Sigmoid colon (tissue), 6 donors: ENCODE measurements at regions not wholly inside any gene's neighbourhood (a gene's known extent, or its start where the extent isn't known, plus 50 kb on each side); places are given as distances from the start of the nearest gene placed in this dataset.

Source experiments
- DNase-seq: peaks from one replicate; pipeline ENCODE4 v3.0.0-alpha.2; 2019
- H3K27ac ChIP-seq, 4 donors: fragments of 200-600 bp; sonication (generic); one replicate each; pipeline ENCODE4 v1.5.1; 2016 to 2019; ENCODE audit warnings: mild to moderate bottlenecking in 1 of 4
- H3K27me3 ChIP-seq, 3 donors: fragments of 200-600 bp; sonication (generic); one replicate each; pipeline ENCODE4 v1.5.1; 2019; ENCODE audit warnings: mild to moderate bottlenecking in 1 of 3
- H3K36me3 ChIP-seq, 4 donors: fragments of 200-600 bp; sonication (generic); one replicate each; pipeline ENCODE4 v1.5.1; 2016 to 2019
- H3K4me1 ChIP-seq, 4 donors: fragments of 200-600 bp; sonication (generic); one replicate each; pipeline ENCODE4 v1.5.1; 2017 to 2019
- H3K4me3 ChIP-seq, 4 donors: fragments of 200-600 bp; sonication (generic); one replicate each; pipeline ENCODE4 v1.5.1; 2017 to 2019; ENCODE audit warnings: mild to moderate bottlenecking in 2 of 4, moderate library complexity in 1 of 4
- H3K9me3 ChIP-seq, 4 donors: fragments of 200-600 bp in 3 of 4; sonication (generic) in 3 of 4; one replicate each; pipeline versions ENCODE4 v1.5.1 to v1.6.1; 2013 to 2019
- EP300 ChIP-seq, 4 donors: sonication (generic); formaldehyde crosslinking; IDR thresholded peaks; one replicate each; pipeline ENCODE4 v1.6.1; 2017; ENCODE audit warnings: antibody characterized with exemption in 4 of 4
- POLR2A ChIP-seq, 2 donors: fragments of 450-650 bp; IDR thresholded peaks; one replicate each; pipeline ENCODE4 v1.6.1; 2016; ENCODE audit warnings: antibody characterized with exemption in 2 of 2, mild to moderate bottlenecking in 2 of 2, moderate library complexity in 2 of 2
- POLR2AphosphoS5 ChIP-seq, 4 donors: sonication (generic); formaldehyde crosslinking; IDR thresholded peaks; one replicate each; pipeline ENCODE4 v1.6.1; 2017; ENCODE audit warnings: antibody characterized with exemption in 4 of 4
- WGBS, 2 donors: extraction: QIAGEN DNeasy Blood & Tissue Kit; methylation state at CpG; one replicate each; pipeline ENCODE4 v1.1.7; 2013; 5-methylcytosine and 5-hydroxymethylcytosine counted together
- intact Hi-C: fragments of 100-400 bp; cut with DNase I; formaldehyde crosslinking; loops from one replicate; pipeline ENCODE4 v1.15.1; 2023
- TF ChIP-seq, protein P1 (sequence below), 4 experiments: fragments of 450-650 bp in 3 of 4; fragments of 200-600 bp in 1 of 4; IDR thresholded peaks; one replicate each; pipeline ENCODE4 v1.5.1; 2016 to 2019; ENCODE audit warnings: antibody characterized with exemption in 4 of 4, mild to moderate bottlenecking in 3 of 4, moderate library complexity in 2 of 4
- donor health status: healthy with polysubstance abuse.
- donor health status: healthy.

DNA sequence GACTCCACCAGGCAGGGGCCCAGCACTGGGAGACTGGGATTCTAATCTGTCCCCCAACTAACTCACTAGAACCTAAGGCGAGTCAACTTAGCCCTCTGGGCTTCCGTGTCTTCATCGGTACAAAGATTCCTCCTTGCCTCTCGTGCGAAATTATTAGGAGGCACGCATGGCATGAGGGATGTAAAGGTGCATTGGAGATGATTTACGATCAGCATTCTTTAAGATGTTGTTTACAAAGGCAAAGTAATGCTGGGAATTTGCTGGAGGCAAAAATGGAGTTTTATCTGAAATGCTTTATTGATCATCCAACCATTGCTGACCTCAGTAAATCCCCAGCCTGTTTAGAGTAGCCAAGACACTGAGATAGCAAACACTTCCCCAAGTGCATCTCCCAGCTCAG lies 171.8 kb upstream of the KLHL29 start:
- Histone ChIP-seq H3K36me3 (no peaks in the 10 kb centered on the region), H3K27ac (no peak overlapping the region), H3K27me3 (no peaks in the 10 kb centered on the region), H3K4me1 (no peaks in the 10 kb centered on the region), H3K4me3 (no peak overlapping the region), H3K9me3 (no peaks in the 10 kb centered on the region)
- TF ChIP-seq POLR2A (IDR thresholded peaks at IDR 0.05) (no peak), EP300 (IDR thresholded peaks at IDR 0.05) (no peak), POLR2AphosphoS5 (IDR thresholded peaks at IDR 0.05) (no peak)
- TF ChIP-seq, protein P1, sequence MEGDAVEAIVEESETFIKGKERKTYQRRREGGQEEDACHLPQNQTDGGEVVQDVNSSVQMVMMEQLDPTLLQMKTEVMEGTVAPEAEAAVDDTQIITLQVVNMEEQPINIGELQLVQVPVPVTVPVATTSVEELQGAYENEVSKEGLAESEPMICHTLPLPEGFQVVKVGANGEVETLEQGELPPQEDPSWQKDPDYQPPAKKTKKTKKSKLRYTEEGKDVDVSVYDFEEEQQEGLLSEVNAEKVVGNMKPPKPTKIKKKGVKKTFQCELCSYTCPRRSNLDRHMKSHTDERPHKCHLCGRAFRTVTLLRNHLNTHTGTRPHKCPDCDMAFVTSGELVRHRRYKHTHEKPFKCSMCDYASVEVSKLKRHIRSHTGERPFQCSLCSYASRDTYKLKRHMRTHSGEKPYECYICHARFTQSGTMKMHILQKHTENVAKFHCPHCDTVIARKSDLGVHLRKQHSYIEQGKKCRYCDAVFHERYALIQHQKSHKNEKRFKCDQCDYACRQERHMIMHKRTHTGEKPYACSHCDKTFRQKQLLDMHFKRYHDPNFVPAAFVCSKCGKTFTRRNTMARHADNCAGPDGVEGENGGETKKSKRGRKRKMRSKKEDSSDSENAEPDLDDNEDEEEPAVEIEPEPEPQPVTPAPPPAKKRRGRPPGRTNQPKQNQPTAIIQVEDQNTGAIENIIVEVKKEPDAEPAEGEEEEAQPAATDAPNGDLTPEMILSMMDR (IDR thresholded peaks at IDR 0.05), result no peak
- intact Hi-C loops, result no loop called here
- DNase-seq, result no peak
- 96% methylated on average over 7 of the region's 7 CpGs for WGBS, 2 donors

GRCh38 chr2:23215016-23215415 lies 170.0 kb upstream of the KLHL29 start:
- TF ChIP-seq EP300 (IDR thresholded peaks at IDR 0.05) (no peak), POLR2AphosphoS5 (IDR thresholded peaks at IDR 0.05) (no peak), POLR2A (IDR thresholded peaks at IDR 0.05) (no peak)
- TF ChIP-seq, protein P1 (IDR thresholded peaks at IDR 0.05), result no peak
- intact Hi-C loops, result no loop called here
- no peaks in the 10 kb centered on the region for H3K9me3 ChIP-seq
- no peaks in the 10 kb centered on the region for H3K4me1 ChIP-seq
- WGBS, 2 donors, result 94 to 95% methylated on average over 3 of the region's 3 CpGs
- H3K4me3 ChIP-seq, result no peak overlapping the region
- H3K27me3 ChIP-seq, result no peaks in the 10 kb centered on the region
- H3K36me3 ChIP-seq, result no peaks in the 10 kb centered on the region
- peak; percentile 12 for DNase-seq
- no peak overlapping the region for H3K27ac ChIP-seq

DNA sequence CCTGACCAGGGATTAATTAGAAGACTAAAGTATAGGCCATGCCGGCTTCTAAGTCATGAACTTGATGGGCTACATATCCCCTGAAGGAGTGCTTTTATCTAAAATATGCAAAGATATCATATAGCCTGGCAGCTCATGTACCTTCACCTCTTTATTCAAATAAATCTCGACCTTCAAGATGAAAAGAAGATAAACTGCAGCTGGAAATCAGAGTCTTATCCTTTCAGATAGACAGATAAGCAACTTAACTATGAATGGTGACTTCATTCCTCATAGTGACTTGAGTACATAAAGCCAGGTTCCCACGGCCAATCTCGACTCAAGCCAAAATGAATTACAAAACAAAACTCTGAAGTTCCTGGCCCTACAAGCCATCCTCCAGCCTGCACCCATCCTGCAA lies 165.3 kb upstream of the KLHL29 start:
- H3K4me3 ChIP-seq, result no peak overlapping the region
- no peak for TF ChIP-seq POLR2AphosphoS5 (IDR thresholded peaks at IDR 0.05)
- TF ChIP-seq POLR2A (IDR thresholded peaks at IDR 0.05), result no peak
- TF ChIP-seq, protein P1 (IDR thresholded peaks at IDR 0.05), result no peak
- TF ChIP-seq EP300 (IDR thresholded peaks at IDR 0.05), result no peak
- 58 to 74% methylated on average over 4 of the region's 4 CpGs for WGBS, 2 donors
- no peaks in the 10 kb centered on the region for H3K9me3 ChIP-seq
- intact Hi-C loops, result no loop called here
- H3K36me3 ChIP-seq, result no peaks in the 10 kb centered on the region
- H3K27me3 ChIP-seq, result no peaks in the 10 kb centered on the region
- no peak overlapping the region for H3K27ac ChIP-seq
- no peak for DNase-seq
- no peaks in the 10 kb centered on the region for H3K4me1 ChIP-seq

DNA sequence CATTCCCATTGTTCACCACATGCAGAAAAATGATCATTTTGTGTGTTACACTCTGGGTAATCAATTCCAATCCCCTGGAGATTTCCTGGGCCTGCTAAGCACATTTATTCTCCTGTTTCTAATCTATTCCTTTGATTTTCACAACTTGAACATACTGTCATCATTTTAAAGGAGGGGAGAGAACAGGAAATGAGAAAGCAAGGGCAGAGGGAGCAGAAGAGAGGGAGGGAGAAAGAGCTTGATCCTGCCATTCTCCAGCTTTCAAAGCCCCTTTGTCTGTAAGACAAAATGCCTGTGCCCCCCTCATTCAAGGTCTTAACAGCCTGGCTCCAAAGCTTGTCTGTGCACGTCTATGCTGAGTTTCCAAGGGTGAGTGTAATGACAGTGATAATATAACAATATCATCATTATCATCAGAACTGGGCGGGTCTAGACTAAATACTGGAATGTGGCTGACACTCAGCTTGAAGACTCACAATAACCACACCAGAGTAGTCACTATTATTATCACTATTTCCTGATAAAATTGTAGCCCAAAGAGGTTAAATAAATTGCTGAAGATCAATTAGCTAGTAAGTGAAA lies 164.4 kb upstream of the KLHL29 start:
- H3K27ac ChIP-seq, result no peak overlapping the region

More for the DNA sequence above, 164.4 kb upstream of the KLHL29 start:
- no peaks in the 10 kb centered on the region for H3K9me3 ChIP-seq
- DNase-seq, result no peak
- no peaks in the 10 kb centered on the region for H3K27me3 ChIP-seq
- H3K4me1 ChIP-seq, result no peaks in the 10 kb centered on the region
- no peak for TF ChIP-seq POLR2A (IDR thresholded peaks at IDR 0.05)
- no peak for TF ChIP-seq POLR2AphosphoS5 (IDR thresholded peaks at IDR 0.05)
- no peak for TF ChIP-seq EP300 (IDR thresholded peaks at IDR 0.05)
- TF ChIP-seq, protein P1 (IDR thresholded peaks at IDR 0.05), result no peak
- intact Hi-C loops, result no loop called here
- H3K36me3 ChIP-seq, result no peaks in the 10 kb centered on the region
- WGBS, 2 donors, result 43 to 69% methylated on average over 2 of the region's 2 CpGs
- H3K4me3 ChIP-seq, result no peak overlapping the region
